Right ventricle myocardium superior (tissue), 1 donor: ENCODE measurements at regions not wholly inside any gene's neighbourhood (a gene's known extent, or its start where the extent isn't known, plus 50 kb on each side); places are given as distances from the start of the nearest gene placed in this dataset.
"Not testable (repeated sequence)": the region's sequence is repeated elsewhere in the genome, so short reads cannot be mapped to it uniquely, and the experiment has no call there.

ENCODE experiments used
- ATAC-seq: fragments of 200-7000 bp; cut with Tn5 transposase; one replicate; pipeline ENCODE4 v1.9.1; 2020; ENCODE audit warnings: mild to moderate bottlenecking; ENCODE audit not compliant: poor library complexity
- DNase-seq: peaks from one replicate; pipeline ENCODE4 v3.0.0-alpha.2; 2020
- intact Hi-C: fragments of 100-400 bp; cut with DNase I; formaldehyde crosslinking; loops from one replicate; pipeline ENCODE4 v1.11.2; 2022
- donor health status: DM: no; HTN: yes; CAD: no; lungs with severe emphysema.

- intact Hi-C loops, DNase-seq, ATAC-seq: not testable (repeated sequence)
Observed at GRCh38 chr9:39552242-39552881, 196.9 kb downstream of the SPATA31A1 start.

- DNase-seq, ATAC-seq, intact Hi-C loops: not testable (repeated sequence)
Observed at GRCh38 chr9:39554352-39554751, 198.9 kb downstream of the SPATA31A1 start.

GRCh38 chr9:39559384-39559783 lies 203.9 kb downstream of the SPATA31A1 start:
- ATAC-seq (peak; percentile 68), DNase-seq (peak; percentile 71)
- intact Hi-C loops = not testable (repeated sequence)

GRCh38 chr9:39566782-39567181 lies 211.3 kb downstream of the SPATA31A1 start:
- ATAC-seq, DNase-seq, intact Hi-C loops: not testable (repeated sequence)

- intact Hi-C loops, DNase-seq, ATAC-seq: not testable (repeated sequence)
Observed at GRCh38 chr9:39567396-39567795, 211.9 kb downstream of the SPATA31A1 start.

GRCh38 chr9:39568900-39569299 lies 213.4 kb downstream of the SPATA31A1 start:
- DNase-seq, ATAC-seq, intact Hi-C loops: not testable (repeated sequence)

GRCh38 chr9:39573024-39574022 lies 217.9 kb downstream of the SPATA31A1 start:
- intact Hi-C loops, ATAC-seq, DNase-seq: not testable (repeated sequence)

- intact Hi-C loops, DNase-seq, ATAC-seq: not testable (repeated sequence)
Observed at GRCh38 chr9:39579000-39579399, 223.5 kb downstream of the SPATA31A1 start.

- DNase-seq, intact Hi-C loops, ATAC-seq: not testable (repeated sequence)
Observed at GRCh38 chr9:39581296-39581695, 225.8 kb downstream of the SPATA31A1 start.

GRCh38 chr9:39582677-39583412 lies 227.4 kb downstream of the SPATA31A1 start:
- intact Hi-C loops, DNase-seq: not testable (repeated sequence)
- ATAC-seq = peak; percentile 36

- ATAC-seq = peak; percentile 68
- DNase-seq, intact Hi-C loops: not testable (repeated sequence)
Observed at GRCh38 chr9:39583413-39583747, 227.9 kb downstream of the SPATA31A1 start.

GRCh38 chr9:39585233-39585632 lies 229.8 kb downstream of the SPATA31A1 start:
- ATAC-seq, intact Hi-C loops, DNase-seq: not testable (repeated sequence)

GRCh38 chr9:39587844-39588499 lies 232.5 kb downstream of the SPATA31A1 start:
- intact Hi-C loops = no loop called here
- ATAC-seq = no peak
- DNase-seq = no peak

- DNase-seq (no peak), ATAC-seq (peak; percentile 38)
Observed at GRCh38 chr9:39588500-39589137, 233.2 kb downstream of the SPATA31A1 start.

GRCh38 chr9:39604089-39604488 lies 248.6 kb downstream of the SPATA31A1 start:
- ATAC-seq, intact Hi-C loops, DNase-seq: not testable (repeated sequence)

More at GRCh38 chr9:39588500-39589137, 233.2 kb downstream of the SPATA31A1 start:
- intact Hi-C loops = no loop called here

GRCh38 chr9:39611449-39612231 lies 256.2 kb downstream of the SPATA31A1 start:
- ATAC-seq, DNase-seq, intact Hi-C loops: not testable (repeated sequence)

- ATAC-seq, DNase-seq, intact Hi-C loops: not testable (repeated sequence)
Observed at GRCh38 chr9:39616480-39616879, 261.0 kb downstream of the SPATA31A1 start.
